Ectodermal cell (in vitro differentiated cells): ENCODE measurements at regions not wholly inside any gene's neighbourhood (a gene's known extent, or its start where the extent isn't known, plus 50 kb on each side); places are given as distances from the start of the nearest gene placed in this dataset.
"Not testable (repeated sequence)": the region's sequence is repeated elsewhere in the genome, so short reads cannot be mapped to it uniquely, and the experiment has no call there.

Source experiments
- H3K27ac ChIP-seq: 2 replicates; pipeline ENCODE4 v1.7.0; 2013; ENCODE audit warnings: mild to moderate bottlenecking, low read depth, low read length; ENCODE audit not compliant: insufficient read depth, poor library complexity, severe bottlenecking
- H3K27me3 ChIP-seq: 2 replicates; pipeline ENCODE4 v1.7.0; 2013; ENCODE audit warnings: mild to moderate bottlenecking, low read length; ENCODE audit not compliant: insufficient read depth, control insufficient read depth, poor library complexity, severe bottlenecking
- H3K36me3 ChIP-seq: one replicate; pipeline ENCODE4 v1.7.0; 2013; ENCODE audit warnings: low read length; ENCODE audit not compliant: control insufficient read depth, insufficient read depth
- H3K4me1 ChIP-seq: one replicate; pipeline ENCODE4 v1.7.0; 2013; ENCODE audit warnings: low read length; ENCODE audit not compliant: control insufficient read depth, insufficient read depth
- H3K4me3 ChIP-seq: 2 replicates; pipeline ENCODE4 v1.7.0; 2013; ENCODE audit warnings: low read depth, low read length, control low read depth; ENCODE audit not compliant: insufficient read depth
- H3K9me3 ChIP-seq: 2 replicates; pipeline ENCODE4 v1.7.0; 2013; ENCODE audit warnings: mild to moderate bottlenecking, low read length, moderate library complexity; ENCODE audit not compliant: control insufficient read depth
- WGBS, 2 experiments: methylation state at CpG; one replicate each; pipeline ENCODE4 v1.1.7; 2013; ENCODE audit warnings: missing lambda C conversion rate in 2 of 2; 5-methylcytosine and 5-hydroxymethylcytosine counted together

GRCh38 chr14:21825845-21826244 lies 152.2 kb upstream of the OR4E1 start:
- 76% methylated on average over 7 of the region's 7 CpGs for WGBS, 2 experiments
- no peak overlapping the region for H3K27ac ChIP-seq
- H3K4me1 ChIP-seq, result no peaks in the 10 kb centered on the region
- no peaks in the 10 kb centered on the region for H3K9me3 ChIP-seq
- no peaks in the 10 kb centered on the region for H3K36me3 ChIP-seq
- H3K4me3 ChIP-seq, result no peak overlapping the region
- no peaks in the 10 kb centered on the region for H3K27me3 ChIP-seq

- Histone ChIP-seq H3K4me3 (no peak overlapping the region), H3K4me1 (no peaks in the 10 kb centered on the region), H3K36me3 (no peaks in the 10 kb centered on the region), H3K9me3 (no peaks in the 10 kb centered on the region), H3K27ac (no peak overlapping the region), H3K27me3 (no peaks in the 10 kb centered on the region)
- 13 to 17% methylated on average over 4 of the region's 4 CpGs for WGBS, 2 experiments
Observed at GRCh38 chr14:21825149-21825743, 151.6 kb upstream of the OR4E1 start.

GRCh38 chr14:21822109-21822508 lies 148.5 kb upstream of the OR4E1 start:
- no peaks in the 10 kb centered on the region for H3K9me3 ChIP-seq
- H3K4me1 ChIP-seq, result no peaks in the 10 kb centered on the region
- H3K27me3 ChIP-seq, result no peaks in the 10 kb centered on the region
- H3K27ac ChIP-seq, result no peak overlapping the region
- H3K36me3 ChIP-seq, result no peaks in the 10 kb centered on the region
- H3K4me3 ChIP-seq, result no peak overlapping the region

DNA sequence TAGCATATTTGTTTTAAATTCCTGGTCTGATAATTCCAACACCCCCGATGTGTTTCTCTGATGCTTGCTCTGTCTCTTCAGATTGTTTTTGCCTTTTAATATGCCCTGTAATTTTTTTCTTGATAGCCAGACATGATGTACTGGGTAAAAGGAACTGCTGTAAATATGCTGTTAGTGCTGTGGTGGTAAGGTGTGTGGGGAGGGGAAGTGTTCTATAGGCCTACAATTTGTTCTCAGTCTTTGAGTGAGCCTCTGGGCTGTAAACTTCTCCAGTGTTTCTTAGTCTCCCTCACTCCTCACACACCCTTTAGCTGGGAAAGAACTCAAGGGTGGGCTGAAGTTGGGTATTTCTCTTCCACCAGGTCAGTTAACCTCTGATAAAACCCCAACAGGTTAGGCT lies 147.0 kb upstream of the OR4E1 start:
- no peak overlapping the region for H3K27ac ChIP-seq
- 0% methylated on average over 1 of the region's 1 CpG for WGBS, 2 experiments

DNA sequence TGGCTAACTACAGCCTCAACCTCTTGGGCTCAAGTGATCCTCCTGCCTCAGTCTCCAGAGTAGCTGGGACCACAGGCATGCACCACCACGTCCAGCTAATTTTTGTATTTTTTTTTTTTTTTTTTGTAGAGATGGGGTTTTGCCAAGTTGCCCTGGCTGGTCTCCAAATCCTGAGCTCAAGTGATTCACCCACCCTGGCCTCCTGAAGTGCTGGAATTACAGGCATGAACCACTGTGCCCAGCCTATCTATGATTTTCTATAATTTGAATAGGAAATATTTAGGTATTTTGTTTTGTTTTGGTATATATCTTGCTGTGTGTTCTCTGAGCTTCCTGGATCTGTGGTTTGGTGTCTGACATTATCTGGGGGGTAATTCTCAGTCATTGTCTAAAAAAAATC lies 146.3 kb upstream of the OR4E1 start:
- not testable (repeated sequence) for H3K4me1 ChIP-seq, H3K4me3 ChIP-seq, H3K9me3 ChIP-seq, H3K27me3 ChIP-seq, H3K27ac ChIP-seq, H3K36me3 ChIP-seq
- WGBS, 2 experiments, result 80 to 100% methylated on average over 1 of the region's 1 CpG

More for the DNA sequence above, 147.0 kb upstream of the OR4E1 start:
- Histone ChIP-seq H3K4me1 (no peaks in the 10 kb centered on the region), H3K9me3 (no peaks in the 10 kb centered on the region), H3K27me3 (no peaks in the 10 kb centered on the region), H3K4me3 (no peak overlapping the region), H3K36me3 (no peaks in the 10 kb centered on the region)

DNA sequence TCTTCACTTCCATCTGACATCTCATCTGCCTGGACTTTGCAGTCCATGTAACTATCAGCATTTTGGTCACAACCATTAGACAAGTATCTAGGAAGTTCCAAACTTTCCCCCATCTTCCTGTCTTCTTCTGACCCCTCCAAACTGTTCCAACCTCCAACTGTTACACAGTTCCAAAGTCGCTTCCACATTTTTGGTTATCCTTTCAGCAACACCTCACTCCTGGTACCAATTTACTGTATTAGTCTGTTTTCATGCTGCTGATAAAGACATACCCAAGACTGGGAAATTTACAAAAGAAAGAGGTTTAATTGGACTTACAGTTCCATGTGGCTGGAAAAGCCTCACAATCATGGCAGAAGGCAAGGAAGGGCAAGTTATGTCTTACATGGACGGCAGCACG lies 143.4 kb upstream of the OR4E1 start:
- not testable (repeated sequence) for H3K4me1 ChIP-seq, H3K9me3 ChIP-seq, H3K27me3 ChIP-seq, H3K4me3 ChIP-seq, H3K36me3 ChIP-seq, H3K27ac ChIP-seq
- WGBS, 2 experiments, result 90 to 92% methylated on average over 3 of the region's 3 CpGs

DNA sequence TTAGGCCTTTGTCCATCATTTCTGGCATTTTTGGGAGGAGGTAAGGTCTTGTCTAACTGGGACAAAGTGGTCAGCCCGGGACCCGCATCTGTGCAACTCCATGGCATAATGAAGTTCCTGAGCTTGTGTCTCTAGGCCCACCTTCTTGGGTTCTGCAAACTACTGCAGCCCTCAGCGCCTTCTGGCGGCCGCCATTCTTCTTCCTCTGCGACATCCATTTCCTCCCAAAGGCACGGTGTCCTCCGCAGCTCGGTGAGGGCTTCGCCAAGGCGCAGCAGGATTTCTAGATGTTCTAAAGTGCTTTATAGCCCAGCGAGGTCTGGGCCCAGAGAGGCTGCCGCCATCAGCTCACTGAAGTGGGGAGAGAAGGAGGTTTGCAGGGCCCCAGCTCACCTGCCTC lies 134.4 kb upstream of the OR4E1 start:
- Histone ChIP-seq H3K27ac (no peak overlapping the region), H3K9me3 (no peaks in the 10 kb centered on the region), H3K4me1 (no peaks in the 10 kb centered on the region), H3K36me3 (no peaks in the 10 kb centered on the region), H3K4me3 (no peak overlapping the region), H3K27me3 (no peaks in the 10 kb centered on the region)
- 93% methylated on average over 13 of the region's 13 CpGs for WGBS, 2 experiments

DNA sequence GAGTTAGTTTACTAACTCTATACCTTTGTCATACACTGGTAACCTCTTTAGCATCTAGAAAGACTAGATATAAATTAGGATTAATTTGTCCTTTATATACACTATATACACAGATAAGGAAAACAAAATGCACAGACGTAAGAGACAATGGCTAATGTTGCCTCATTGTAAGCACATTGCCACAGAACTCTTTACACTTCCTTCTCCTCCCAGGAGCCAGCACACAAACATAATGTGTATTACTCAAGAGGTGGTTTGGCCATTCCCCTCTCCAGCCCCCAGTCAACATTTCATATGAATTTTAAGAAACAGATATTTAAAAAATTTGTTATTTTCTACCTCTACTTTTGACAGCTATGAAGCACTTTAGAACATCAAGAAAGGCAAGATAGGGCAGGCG lies 131.4 kb upstream of the OR4E1 start:
- no peaks in the 10 kb centered on the region for H3K4me1 ChIP-seq
- no peaks in the 10 kb centered on the region for H3K36me3 ChIP-seq
- no peaks in the 10 kb centered on the region for H3K9me3 ChIP-seq
- H3K27ac ChIP-seq, result no peak overlapping the region
- no peaks in the 10 kb centered on the region for H3K27me3 ChIP-seq
- WGBS, 2 experiments, result 85 to 88% methylated on average over 2 of the region's 2 CpGs
- H3K4me3 ChIP-seq, result no peak overlapping the region

DNA sequence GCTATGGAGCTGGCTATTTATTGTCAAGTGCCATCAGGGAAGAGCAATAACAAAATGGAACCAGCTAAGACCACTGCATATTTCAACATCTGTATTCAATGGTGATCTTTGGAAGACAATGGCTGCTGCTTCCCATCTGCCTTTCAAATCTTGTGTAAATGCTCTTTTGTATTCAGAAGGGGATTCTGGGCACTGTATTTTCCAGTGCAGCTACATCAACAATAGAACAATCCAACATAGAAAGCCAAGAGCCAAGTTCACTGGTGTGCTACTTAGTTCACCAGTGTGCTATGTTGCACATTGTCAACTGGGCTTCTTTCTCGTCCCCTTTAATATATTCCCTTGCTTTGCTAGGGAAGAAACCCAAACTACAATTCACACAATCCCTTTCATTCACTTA lies 128.8 kb upstream of the OR4E1 start:
- H3K27me3 ChIP-seq, result no peaks in the 10 kb centered on the region
- no peak overlapping the region for H3K27ac ChIP-seq
- H3K4me3 ChIP-seq, result no peak overlapping the region
- no peaks in the 10 kb centered on the region for H3K36me3 ChIP-seq
- H3K4me1 ChIP-seq, result no peaks in the 10 kb centered on the region
- 69 to 75% methylated on average over 1 of the region's 1 CpG for WGBS, 2 experiments
- no peaks in the 10 kb centered on the region for H3K9me3 ChIP-seq

DNA sequence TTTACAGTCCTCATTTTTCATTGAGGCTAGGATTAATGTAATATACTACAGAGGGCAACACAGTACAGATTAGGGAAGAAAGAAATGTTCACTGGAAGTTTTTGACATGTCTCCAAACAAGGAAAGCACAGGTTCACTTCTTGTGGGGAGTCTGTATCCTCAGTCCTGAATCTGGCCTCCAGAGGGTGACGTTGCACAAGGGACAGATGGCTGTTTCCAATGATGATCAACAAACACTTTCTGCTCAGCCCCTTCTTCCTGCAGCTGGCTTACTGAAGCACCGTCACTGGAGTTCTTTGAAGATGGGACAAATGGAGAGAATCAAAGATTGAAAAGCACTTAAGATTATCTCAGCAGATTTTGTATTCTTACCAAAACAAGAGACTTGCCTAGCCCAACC lies 123.3 kb upstream of the OR4E1 start:
- Histone ChIP-seq H3K4me3 (no peak overlapping the region), H3K27ac (no peak overlapping the region), H3K4me1 (no peaks in the 10 kb centered on the region), H3K27me3 (no peaks in the 10 kb centered on the region), H3K36me3 (no peaks in the 10 kb centered on the region), H3K9me3 (no peaks in the 10 kb centered on the region)
- WGBS, 2 experiments, result 77% methylated on average over 1 to 2 of the region's 2 CpGs

DNA sequence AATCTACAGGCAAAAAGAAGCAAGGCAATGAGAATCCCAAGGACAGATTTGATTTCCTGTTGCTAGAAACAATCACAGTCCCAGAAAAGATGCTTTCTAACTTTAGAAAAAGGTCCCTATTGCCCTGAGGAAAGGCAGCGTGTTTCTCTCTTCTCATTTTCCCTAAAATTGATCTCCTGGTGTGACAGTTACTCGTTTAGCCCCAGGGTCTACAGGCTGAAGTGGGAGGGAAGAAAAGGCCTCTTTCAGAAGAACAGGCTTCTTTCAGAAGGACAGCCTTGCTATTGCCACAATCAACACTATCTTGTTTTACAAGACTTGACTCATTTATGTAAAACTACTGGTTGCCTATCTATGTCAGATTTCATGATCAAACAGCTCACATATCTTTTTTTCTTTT lies 121.8 kb upstream of the OR4E1 start:
- no peak overlapping the region for H3K4me3 ChIP-seq
- H3K27me3 ChIP-seq, result no peaks in the 10 kb centered on the region
- H3K9me3 ChIP-seq, result no peaks in the 10 kb centered on the region
- 40 to 49% methylated on average over 2 of the region's 2 CpGs for WGBS, 2 experiments
- H3K36me3 ChIP-seq, result no peaks in the 10 kb centered on the region
- H3K27ac ChIP-seq, result no peak overlapping the region
- H3K4me1 ChIP-seq, result no peaks in the 10 kb centered on the region
